H1 (cell line): ENCODE measurements at regions not wholly inside any gene's neighbourhood (a gene's known extent, or its start where the extent isn't known, plus 50 kb on each side); places are given as distances from the start of the nearest gene placed in this dataset.

Experiments
- CTCF ChIA-PET: fragments of 300-600 bp; sonication (Branson Sonifier 250); formaldehyde crosslinking; loops from one replicate; lab custom pipeline; 2021; ENCODE audit not compliant: partially characterized antibody; lab: Charles Lee
- POLR2A ChIA-PET: fragments of 300-600 bp; sonication (Branson Sonifier 250); formaldehyde crosslinking; loops from one replicate; lab custom pipeline; 2021; ENCODE audit warnings: inconsistent platforms; ENCODE audit not compliant: partially characterized antibody; lab: Charles Lee
- DNase-seq, 2 experiments: peaks; one replicate each; pipeline versions ENCODE4 v3.0.0 to v3.0.0-alpha.2; 2010 to 2022; ENCODE audit warnings: low spot score in 2 of 2, low read depth in 1 of 2, mixed read lengths in 1 of 2
- FAIRE-seq: peaks from 2 replicates; lab custom pipeline; 2011; peaks lifted over from hg19 to GRCh38; lab: Jason Lieb, UNC
- H2AFZ ChIP-seq: 2 replicates; pipeline ENCODE4 v1.8.1; 2012; ENCODE audit warnings: low read length, inconsistent platforms
- H2AK5ac ChIP-seq: 2 replicates; pipeline ENCODE4 v1.6.1; 2013; ENCODE audit warnings: low read depth, low read length
- H2BK120ac ChIP-seq: replicated peaks from 2 replicates; pipeline ENCODE3; 2013; ENCODE audit warnings: low read depth, low read length, inconsistent platforms
- H2BK12ac ChIP-seq: 2 replicates; pipeline ENCODE4 v1.6.1; 2013; ENCODE audit warnings: low read depth, low read length
- H2BK15ac ChIP-seq: 2 replicates; pipeline ENCODE4 v1.6.1; 2013; ENCODE audit warnings: low read length
- H2BK20ac ChIP-seq: 2 replicates; pipeline ENCODE4 v1.6.1; 2013; ENCODE audit warnings: low read length
- H2BK5ac ChIP-seq: 2 replicates; pipeline ENCODE4 v1.6.1; 2013; ENCODE audit warnings: low read depth, low read length
- H3K14ac ChIP-seq: 2 replicates; pipeline ENCODE4 v1.6.1; 2013; ENCODE audit warnings: inconsistent platforms; ENCODE audit not compliant: insufficient read length
- H3K18ac ChIP-seq: 2 replicates; pipeline ENCODE4 v1.6.1; 2013; ENCODE audit warnings: low read length; ENCODE audit errors: extremely low read depth
- H3K23ac ChIP-seq: 2 replicates; pipeline ENCODE4 v1.6.1; 2013; ENCODE audit warnings: inconsistent platforms; ENCODE audit not compliant: insufficient read length
- H3K23me2 ChIP-seq: 2 replicates; pipeline ENCODE4 v1.6.1; 2013; ENCODE audit warnings: low read depth, low read length
- H3K27ac ChIP-seq: 2 replicates; pipeline ENCODE4 v1.6.1; 2011; ENCODE audit warnings: low read depth, low read length, inconsistent platforms
- H3K27me3 ChIP-seq, 4 experiments: replicated peaks in 1 of 4; 1 replicate in 1 of 4; 2 replicates in 3 of 4; pipeline versions ENCODE4 v1.6.1 to v1.8.1; 2011 to 2013; ENCODE audit warnings: low read length in 3 of 4, mild to moderate bottlenecking in 3 of 4, inconsistent platforms in 2 of 4, mixed read lengths in 2 of 4, moderate library complexity in 1 of 4; ENCODE audit not compliant: control insufficient read depth in 3 of 4, insufficient read depth in 3 of 4; ENCODE audit errors: extremely low read depth in 1 of 4
- H3K36me3 ChIP-seq, 4 experiments: 2 replicates each; pipeline versions ENCODE4 v1.6.1 to v1.8.1; 2011 to 2013; ENCODE audit warnings: mild to moderate bottlenecking in 4 of 4, low read length in 3 of 4, moderate library complexity in 2 of 4, control low read depth in 1 of 4, inconsistent platforms in 1 of 4; ENCODE audit not compliant: insufficient read depth in 4 of 4, control insufficient read depth in 2 of 4
- H3K4ac ChIP-seq: replicated peaks from 2 replicates; pipeline ENCODE3; 2013; ENCODE audit warnings: low read length, low read depth, mixed read lengths, inconsistent platforms; ENCODE audit not compliant: insufficient read length
- H3K4me1 ChIP-seq, 4 experiments: replicated peaks in 1 of 4; 1 replicate in 1 of 4; 2 replicates in 3 of 4; pipeline versions ENCODE4 v1.6.1 to v1.8.1; 2011 to 2013; ENCODE audit warnings: low read length in 3 of 4, inconsistent platforms in 2 of 4, mixed read lengths in 1 of 4; ENCODE audit not compliant: insufficient read depth in 4 of 4, control insufficient read depth in 3 of 4
- H3K4me2 ChIP-seq, 2 experiments: 2 replicates each; pipeline versions ENCODE4 v1.6.1 to v1.8.1; 2011 to 2013; ENCODE audit warnings: low read depth in 2 of 2, low read length in 2 of 2, control low read depth in 1 of 2, inconsistent platforms in 1 of 2, mild to moderate bottlenecking in 1 of 2; ENCODE audit not compliant: insufficient read depth in 1 of 2
- H3K4me3 ChIP-seq, 4 experiments: fragments of 200-600, 300-600 bp in 1 of 4; sonication (generic), shearing (Covaris generic), sonication (Bioruptor Twin) in 1 of 4; 2 replicates each; pipeline versions ENCODE4 v1.5.1 to v1.8.1; 2011 to 2016; ENCODE audit warnings: low read length in 4 of 4, low read depth in 3 of 4, control low read depth in 2 of 4, inconsistent platforms in 2 of 4, mild to moderate bottlenecking in 2 of 4, mixed read lengths in 1 of 4, moderate library complexity in 1 of 4; ENCODE audit not compliant: insufficient read depth in 2 of 4; ENCODE audit errors: extremely low read depth in 1 of 4
- H3K56ac ChIP-seq: replicated peaks from 2 replicates; pipeline ENCODE3; 2013; ENCODE audit warnings: low read depth, mild to moderate bottlenecking, mixed read lengths, low read length, inconsistent platforms; ENCODE audit not compliant: insufficient read length
- H3K79me1 ChIP-seq: 2 replicates; pipeline ENCODE4 v1.6.1; 2013; ENCODE audit warnings: low read depth, low read length, control low read depth
- H3K79me2 ChIP-seq, 2 experiments: 2 replicates each; pipeline versions ENCODE4 v1.6.1 to v1.8.1; 2012 to 2013; ENCODE audit warnings: low read length in 2 of 2, mild to moderate bottlenecking in 2 of 2, inconsistent platforms in 1 of 2; ENCODE audit not compliant: insufficient read depth in 2 of 2, control insufficient read depth in 1 of 2
- H3K9ac ChIP-seq, 4 experiments: replicated peaks in 1 of 4; 1 replicate in 1 of 4; 2 replicates in 3 of 4; pipeline versions ENCODE4 v1.6.1 to v1.8.1; 2011 to 2013; ENCODE audit warnings: low read depth in 3 of 4, low read length in 3 of 4, control low read depth in 2 of 4, mild to moderate bottlenecking in 2 of 4, moderate library complexity in 2 of 4, inconsistent platforms in 1 of 4; ENCODE audit errors: extremely low read depth in 1 of 4
- H3K9me3 ChIP-seq, 2 experiments: 2 replicates each; pipeline versions ENCODE4 v1.6.1 to v1.8.1; 2012 to 2013; ENCODE audit warnings: mild to moderate bottlenecking in 2 of 2, moderate library complexity in 2 of 2, control low read depth in 1 of 2, inconsistent platforms in 1 of 2, low read depth in 1 of 2, low read length in 1 of 2, mixed read lengths in 1 of 2; ENCODE audit not compliant: insufficient read depth in 2 of 2
- H4K20me1 ChIP-seq, 2 experiments: replicated peaks in 1 of 2; 2 replicates each; pipeline versions ENCODE3 to v1.8.1; 2011 to 2013; ENCODE audit warnings: inconsistent platforms in 2 of 2, low read length in 2 of 2, mild to moderate bottlenecking in 1 of 2; ENCODE audit not compliant: insufficient read depth in 2 of 2, control insufficient read depth in 1 of 2
- H4K5ac ChIP-seq: 2 replicates; pipeline ENCODE4 v1.6.1; 2013; ENCODE audit warnings: low read length, low read depth, mixed read lengths, inconsistent platforms; ENCODE audit not compliant: insufficient read length
- H4K8ac ChIP-seq: 2 replicates; pipeline ENCODE4 v1.8.0; 2013; ENCODE audit warnings: mild to moderate bottlenecking, moderate library complexity, low read length, inconsistent platforms; ENCODE audit not compliant: insufficient read depth; ENCODE audit errors: extremely low read depth
- H4K91ac ChIP-seq: replicated peaks from 2 replicates; pipeline ENCODE3; 2013; ENCODE audit warnings: low read length, mixed read lengths, inconsistent platforms; ENCODE audit not compliant: insufficient read length
- CHD2 ChIP-seq: IDR thresholded peaks from 2 replicates; pipeline ENCODE4 v1.6.1; 2012; ENCODE audit warnings: low read length, improper control_type of control experiment
- RAD21 ChIP-seq, 2 experiments: IDR thresholded peaks in 1 of 2; conservative IDR thresholded peaks in 1 of 2; 2 replicates each; pipeline ENCODE4 v1.6.1; 2011; ENCODE audit warnings: low read depth in 2 of 2, low read length in 2 of 2, improper control_type of control experiment in 1 of 2, inconsistent platforms in 1 of 2, mild to moderate bottlenecking in 1 of 2, moderate library complexity in 1 of 2
- WGBS, 2 experiments: shearing (Covaris generic) in 1 of 2; methylation state at CpG; one replicate each; pipeline versions ENCODE4 v1.1.6 to v1.1.7; 2013 to 2015; ENCODE audit warnings: low lambda C conversion rate in 2 of 2, mixed read lengths in 2 of 2, inconsistent platforms in 1 of 2, low coverage in 1 of 2, missing lambda C conversion rate in 1 of 2; ENCODE audit not compliant: insufficient replicate concordance in 2 of 2, insufficient coverage in 1 of 2, insufficient read length in 1 of 2; ENCODE audit errors: extremely low coverage in 1 of 2, missing lambda C conversion rate in 1 of 2; 5-methylcytosine and 5-hydroxymethylcytosine counted together
- TF ChIP-seq, protein P1 (sequence below), 3 experiments: IDR thresholded peaks; 1 replicate in 2 of 3; 2 replicates in 1 of 3; pipeline versions ENCODE4 v1.5.1 to v1.6.1; 2011; ENCODE audit warnings: low read length in 3 of 3, mild to moderate bottlenecking in 3 of 3, inconsistent platforms in 2 of 3, low read depth in 1 of 3, moderate library complexity in 1 of 3; ENCODE audit not compliant: insufficient read depth in 1 of 3; ENCODE audit errors: control extremely low read depth in 1 of 3

DNA sequence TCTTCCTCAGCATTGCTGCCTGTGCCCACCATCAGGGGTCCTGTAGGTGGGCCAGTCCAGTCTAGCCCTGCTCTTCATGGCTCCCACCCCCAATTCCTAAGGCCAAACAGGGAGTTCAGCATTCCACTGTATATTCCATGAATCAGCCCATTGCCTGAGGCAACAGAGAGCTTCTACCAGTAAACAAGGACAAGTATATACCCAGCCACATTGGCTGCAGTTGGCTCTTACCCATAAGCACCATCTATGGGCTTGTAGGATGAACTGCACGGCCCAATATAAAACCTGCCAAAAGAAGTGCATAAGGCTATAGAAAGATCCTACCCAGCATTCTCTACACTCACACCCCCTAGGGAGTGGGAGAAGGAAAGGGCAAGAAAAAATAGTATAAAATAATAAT lies 95.1 kb upstream of the SALL3 start:
- Histone ChIP-seq H3K56ac (no peak overlapping the region), H2BK20ac (no peak overlapping the region), H2BK120ac (no peak overlapping the region), H3K36me3 (no peaks in the 10 kb centered on the region), H3K18ac (no peak overlapping the region), H3K27ac (no peak overlapping the region), H3K27me3 (no peaks in the 10 kb centered on the region; a peak in 1 of 7 replicates), H2BK12ac (no peak overlapping the region), H2AFZ (no peak overlapping the region), H2AK5ac (no peak overlapping the region), H4K5ac (no peak overlapping the region), H3K14ac (no peak overlapping the region), H3K4ac (no peak overlapping the region), H3K9me3 (peaks cover 9 to 14% of the 10 kb centered on the region in 2 experiments; a peak in 3 of 4 replicates), H2BK5ac (no peak overlapping the region), H3K4me3 (no peak overlapping the region), H3K9ac (no peak overlapping the region), H3K79me1 (no peaks in the 10 kb centered on the region), H3K79me2 (no peaks in the 10 kb centered on the region), H3K4me2 (no peak overlapping the region), H2BK15ac (no peak overlapping the region), H4K91ac (no peak overlapping the region), H4K20me1 (no peaks in the 10 kb centered on the region), H3K4me1 (no peaks in the 10 kb centered on the region), H3K23me2 (no peaks in the 10 kb centered on the region), H4K8ac (no peak overlapping the region), H3K23ac (no peak overlapping the region)
- POLR2A ChIA-PET, result no interaction called here
- TF ChIP-seq CHD2 (no peak), RAD21 (IDR thresholded peaks at IDR 0.05 in 1 of 2, conservative IDR thresholded peaks at IDR 0.05 in 1 of 2; ENCODE audit: low read depth in 2 of 2, low read length in 2 of 2) (peak; percentile 28 to 36; a peak in 3 of 4 replicates)
- TF ChIP-seq, protein P1, sequence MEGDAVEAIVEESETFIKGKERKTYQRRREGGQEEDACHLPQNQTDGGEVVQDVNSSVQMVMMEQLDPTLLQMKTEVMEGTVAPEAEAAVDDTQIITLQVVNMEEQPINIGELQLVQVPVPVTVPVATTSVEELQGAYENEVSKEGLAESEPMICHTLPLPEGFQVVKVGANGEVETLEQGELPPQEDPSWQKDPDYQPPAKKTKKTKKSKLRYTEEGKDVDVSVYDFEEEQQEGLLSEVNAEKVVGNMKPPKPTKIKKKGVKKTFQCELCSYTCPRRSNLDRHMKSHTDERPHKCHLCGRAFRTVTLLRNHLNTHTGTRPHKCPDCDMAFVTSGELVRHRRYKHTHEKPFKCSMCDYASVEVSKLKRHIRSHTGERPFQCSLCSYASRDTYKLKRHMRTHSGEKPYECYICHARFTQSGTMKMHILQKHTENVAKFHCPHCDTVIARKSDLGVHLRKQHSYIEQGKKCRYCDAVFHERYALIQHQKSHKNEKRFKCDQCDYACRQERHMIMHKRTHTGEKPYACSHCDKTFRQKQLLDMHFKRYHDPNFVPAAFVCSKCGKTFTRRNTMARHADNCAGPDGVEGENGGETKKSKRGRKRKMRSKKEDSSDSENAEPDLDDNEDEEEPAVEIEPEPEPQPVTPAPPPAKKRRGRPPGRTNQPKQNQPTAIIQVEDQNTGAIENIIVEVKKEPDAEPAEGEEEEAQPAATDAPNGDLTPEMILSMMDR (IDR thresholded peaks at IDR 0.05; ENCODE audit: control extremely low read depth in 1 of 3, insufficient read depth in 1 of 3, low read depth in 1 of 3, low read length in 3 of 3), result peak in 1 of 3 experiments; percentile 41; a peak in 1 of 4 replicates
- CTCF ChIA-PET, result interaction anchor here (1.0 to 3.4 kb wide), 6 partner anchors 10 to 361 kb away, joined by 3 to 21 read pairs (median 3); no protein-coding TSS in a partner anchor
- no peak for DNase-seq
- 38% methylated on average over 1 of the region's 1 CpG; no CpG with 5 or more reads in 1 of the 2 experiments for WGBS, 2 experiments
- FAIRE-seq, result peak; percentile 28
